Choroid plexus epithelial cell (primary cell): ENCODE measurements at regions not wholly inside any gene's neighbourhood (a gene's known extent, or its start where the extent isn't known, plus 50 kb on each side); places are given as distances from the start of the nearest gene placed in this dataset.

Experiments
- DNase-seq: peaks from one replicate; pipeline ENCODE4 v3.0.0-alpha.2; 2010; ENCODE audit warnings: low read depth
- H3K4me3 ChIP-seq: 2 replicates; pipeline ENCODE4 v1.5.1; 2011; ENCODE audit warnings: low read depth, mild to moderate bottlenecking, control low read depth, low read length, moderate library complexity
- TF ChIP-seq, protein P1 (sequence below): conservative IDR thresholded peaks from 2 replicates; pipeline ENCODE4 v1.5.1; 2011; ENCODE audit warnings: low read depth, mild to moderate bottlenecking, control low read depth, inconsistent platforms, low read length, moderate library complexity

DNA sequence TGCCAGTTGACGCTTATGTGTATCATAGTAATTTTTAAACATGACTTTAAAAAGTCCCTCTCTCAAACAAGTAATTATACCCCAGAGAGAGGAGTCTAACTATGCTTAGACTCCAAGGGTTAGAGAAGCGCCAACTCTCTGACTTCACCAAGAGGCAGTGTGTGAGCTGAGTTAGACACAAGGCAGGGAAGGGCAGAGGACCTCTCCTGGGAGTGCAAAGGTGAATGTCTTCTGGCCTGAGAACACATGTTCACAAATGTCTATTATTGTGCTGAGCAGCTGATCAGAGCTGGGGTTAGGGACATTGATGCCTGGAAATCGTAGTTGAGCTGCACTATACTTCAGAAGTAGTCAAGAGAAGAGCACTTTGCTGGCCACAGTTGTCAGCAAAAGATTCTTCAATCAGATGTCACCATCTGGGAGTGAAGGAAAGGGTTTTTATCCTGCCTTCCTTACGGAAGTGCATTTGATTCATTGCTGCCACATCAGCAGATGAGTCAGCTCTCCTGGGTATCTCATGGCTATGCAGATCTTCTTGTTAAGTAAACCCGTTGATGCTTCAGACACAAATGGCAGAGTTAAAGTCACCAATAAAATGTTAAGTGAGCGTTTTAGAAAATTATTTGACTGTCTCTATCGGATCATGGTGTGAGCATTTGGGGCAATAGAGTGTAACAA lies 283.2 kb upstream of the ARGLU1 start:
- DNase-seq, result peak; percentile 31
- TF ChIP-seq, protein P1, sequence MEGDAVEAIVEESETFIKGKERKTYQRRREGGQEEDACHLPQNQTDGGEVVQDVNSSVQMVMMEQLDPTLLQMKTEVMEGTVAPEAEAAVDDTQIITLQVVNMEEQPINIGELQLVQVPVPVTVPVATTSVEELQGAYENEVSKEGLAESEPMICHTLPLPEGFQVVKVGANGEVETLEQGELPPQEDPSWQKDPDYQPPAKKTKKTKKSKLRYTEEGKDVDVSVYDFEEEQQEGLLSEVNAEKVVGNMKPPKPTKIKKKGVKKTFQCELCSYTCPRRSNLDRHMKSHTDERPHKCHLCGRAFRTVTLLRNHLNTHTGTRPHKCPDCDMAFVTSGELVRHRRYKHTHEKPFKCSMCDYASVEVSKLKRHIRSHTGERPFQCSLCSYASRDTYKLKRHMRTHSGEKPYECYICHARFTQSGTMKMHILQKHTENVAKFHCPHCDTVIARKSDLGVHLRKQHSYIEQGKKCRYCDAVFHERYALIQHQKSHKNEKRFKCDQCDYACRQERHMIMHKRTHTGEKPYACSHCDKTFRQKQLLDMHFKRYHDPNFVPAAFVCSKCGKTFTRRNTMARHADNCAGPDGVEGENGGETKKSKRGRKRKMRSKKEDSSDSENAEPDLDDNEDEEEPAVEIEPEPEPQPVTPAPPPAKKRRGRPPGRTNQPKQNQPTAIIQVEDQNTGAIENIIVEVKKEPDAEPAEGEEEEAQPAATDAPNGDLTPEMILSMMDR, result no peak

DNA sequence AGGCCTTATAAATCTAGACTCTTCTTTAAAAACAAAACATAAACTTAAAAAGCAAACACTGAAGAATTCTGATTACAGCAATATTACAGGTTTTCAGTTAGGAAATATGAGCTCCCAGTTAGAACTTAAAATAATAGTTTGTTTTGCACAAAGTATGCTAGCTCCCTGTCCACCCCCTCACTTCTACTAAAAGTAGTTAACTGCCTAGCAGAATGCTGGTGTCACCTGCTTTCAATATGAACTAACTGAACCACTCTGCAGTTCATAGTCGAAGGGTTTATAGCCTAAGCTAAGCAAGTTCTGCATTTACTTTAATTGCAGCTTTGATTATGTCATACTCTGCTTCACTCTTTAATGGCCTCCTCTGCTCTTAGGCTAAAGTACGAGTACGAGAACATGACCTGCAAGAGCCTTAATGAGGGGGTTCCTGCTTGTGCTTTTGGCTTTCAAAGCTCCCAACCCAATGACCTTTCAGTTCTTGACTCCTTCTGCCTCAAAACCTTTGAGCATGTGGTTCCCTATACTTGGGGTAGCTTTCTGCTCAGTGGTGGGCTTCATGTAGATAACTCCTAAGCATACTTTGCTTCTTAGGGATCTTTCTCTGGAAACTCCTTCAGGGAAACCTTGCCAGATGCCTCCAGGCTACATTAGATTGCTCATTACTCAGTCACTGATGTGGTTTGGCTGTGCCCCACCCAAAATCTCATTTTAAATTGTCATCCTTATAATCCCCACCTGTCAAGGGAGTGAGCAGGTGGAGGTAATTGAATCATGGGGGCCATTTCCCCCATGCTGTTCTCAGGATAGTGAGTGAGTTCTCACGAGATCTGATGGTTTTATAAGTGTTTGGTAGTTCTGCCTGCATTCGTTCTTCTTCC lies 278.9 kb upstream of the ARGLU1 start:
- TF ChIP-seq, protein P1, result no peak
- H3K4me3 ChIP-seq, result no peak overlapping the region
- no peak for DNase-seq

More for the DNA sequence above, 283.2 kb upstream of the ARGLU1 start:
- H3K4me3 ChIP-seq, result no peak overlapping the region

DNA sequence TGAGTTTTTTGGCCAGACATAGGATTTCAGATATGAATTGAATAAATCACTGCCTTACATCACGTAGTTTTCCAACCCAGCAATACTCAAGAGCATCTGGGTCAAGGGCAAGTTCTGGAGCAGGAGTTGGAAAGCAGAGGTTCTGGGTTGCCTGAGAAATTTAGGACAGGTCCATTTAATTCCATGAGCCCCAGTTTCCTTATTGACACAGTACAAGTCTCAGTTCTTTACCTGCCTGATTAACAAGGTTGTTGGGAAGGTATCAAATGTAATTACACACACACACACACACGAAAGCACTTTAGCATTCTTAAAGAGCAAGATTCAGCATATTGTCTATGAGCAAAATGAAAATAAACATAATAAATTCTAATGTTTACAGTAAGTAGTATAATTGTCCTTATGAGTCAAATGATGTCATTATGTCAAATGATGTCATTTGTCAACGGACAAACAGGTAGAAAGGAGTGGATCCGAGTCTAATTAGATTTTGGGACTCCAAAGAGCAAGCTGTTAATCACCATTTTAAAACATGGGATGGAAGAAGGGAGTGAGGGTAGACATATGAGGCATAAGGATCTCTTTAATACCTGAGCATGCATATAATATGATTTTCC lies 268.4 kb upstream of the ARGLU1 start:
- TF ChIP-seq, protein P1, result no peak
- H3K4me3 ChIP-seq, result no peak overlapping the region
- no peak for DNase-seq

DNA sequence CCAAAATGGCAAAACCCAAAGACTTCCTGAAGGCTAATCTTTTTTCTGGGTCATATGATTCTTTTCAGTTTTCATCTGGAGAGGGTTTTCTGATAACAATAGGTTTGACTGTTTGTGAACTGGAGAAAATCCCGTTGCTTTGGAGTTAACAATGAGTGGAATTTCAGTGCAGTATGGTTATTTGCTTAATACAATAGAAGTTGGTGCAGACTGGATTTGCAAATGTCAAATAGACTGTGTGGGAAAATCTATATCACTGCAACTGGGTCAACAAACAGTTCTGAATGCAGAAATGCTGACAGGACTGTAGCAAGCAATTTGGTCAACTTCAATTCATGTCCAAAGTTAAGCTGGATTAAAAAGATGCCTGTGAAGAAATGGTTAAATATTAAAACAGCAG lies 267.5 kb upstream of the ARGLU1 start:
- no peak overlapping the region for H3K4me3 ChIP-seq
- DNase-seq, result no peak
- TF ChIP-seq, protein P1, result no peak

DNA sequence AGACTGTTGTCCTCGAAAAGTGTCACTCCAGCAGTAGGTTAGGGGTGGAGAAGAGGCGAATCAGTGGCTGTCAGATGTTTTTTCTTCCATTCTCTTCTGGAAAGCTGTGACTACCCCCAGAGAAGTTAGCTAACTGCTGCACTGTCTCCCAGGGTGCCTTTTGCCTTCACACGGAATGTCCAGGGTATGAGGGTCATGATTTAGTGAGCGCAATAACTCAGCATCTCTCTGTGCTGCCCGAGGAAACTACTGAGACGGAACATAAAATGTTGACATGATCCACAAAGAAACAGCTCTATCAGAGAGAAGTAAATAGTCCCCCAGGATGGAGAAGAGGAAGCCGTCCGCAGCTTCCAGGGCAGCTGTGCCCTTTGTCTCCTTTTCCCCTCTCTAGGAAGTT lies 254.0 kb upstream of the ARGLU1 start:
- TF ChIP-seq, protein P1, result no peak
- no peak overlapping the region for H3K4me3 ChIP-seq
- no peak for DNase-seq

DNA sequence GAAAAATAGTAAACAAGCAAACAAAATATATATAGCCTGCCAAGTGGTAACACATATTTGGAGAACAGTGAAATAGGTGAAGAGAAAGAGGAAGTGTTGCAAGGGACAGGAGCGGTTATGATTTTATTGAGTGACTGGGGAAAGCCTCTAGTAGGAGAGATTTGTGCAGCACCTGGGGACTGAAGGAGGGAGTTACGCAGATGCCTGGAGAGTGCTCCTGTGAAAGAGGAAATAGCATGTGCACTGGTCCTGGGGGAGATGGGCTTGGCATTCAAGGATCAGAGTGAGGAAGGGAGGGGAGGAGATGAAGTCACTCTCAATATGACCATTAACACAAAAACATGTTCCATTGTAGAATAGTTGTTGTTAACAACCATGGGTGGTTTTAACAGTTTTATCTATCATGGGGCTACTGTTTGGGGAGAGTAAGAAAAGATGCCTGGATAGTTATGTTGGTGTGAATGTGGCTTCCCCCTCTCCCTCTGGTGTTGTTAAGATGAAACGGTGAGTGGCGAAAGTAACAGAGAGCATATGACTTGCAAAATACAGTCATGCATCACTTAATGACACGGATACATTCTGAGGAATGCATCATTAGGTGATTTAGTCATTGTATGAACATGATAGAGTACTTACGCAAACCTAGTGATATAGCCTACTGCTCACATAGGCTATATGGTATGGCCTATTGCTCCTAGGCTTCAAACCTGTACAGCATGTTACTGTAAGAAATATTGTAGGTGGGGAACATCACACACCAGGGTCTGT lies 251.7 kb upstream of the ARGLU1 start:
- no peak for DNase-seq
- TF ChIP-seq, protein P1, result no peak

More for the DNA sequence above, 251.7 kb upstream of the ARGLU1 start:
- no peak overlapping the region for H3K4me3 ChIP-seq
